HG03439 (cell line): ENCODE measurements at regions not wholly inside any gene's neighbourhood (a gene's known extent, or its start where the extent isn't known, plus 50 kb on each side); places are given as distances from the start of the nearest gene placed in this dataset.

Source experiments
- ATAC-seq: cut with Tn5 transposase; IDR thresholded peaks from one replicate; pipeline ENCODE4 v1.9.1; 2021; ENCODE audit warnings: mild to moderate bottlenecking, moderate library complexity; ENCODE audit not compliant: unreplicated experiment

DNA sequence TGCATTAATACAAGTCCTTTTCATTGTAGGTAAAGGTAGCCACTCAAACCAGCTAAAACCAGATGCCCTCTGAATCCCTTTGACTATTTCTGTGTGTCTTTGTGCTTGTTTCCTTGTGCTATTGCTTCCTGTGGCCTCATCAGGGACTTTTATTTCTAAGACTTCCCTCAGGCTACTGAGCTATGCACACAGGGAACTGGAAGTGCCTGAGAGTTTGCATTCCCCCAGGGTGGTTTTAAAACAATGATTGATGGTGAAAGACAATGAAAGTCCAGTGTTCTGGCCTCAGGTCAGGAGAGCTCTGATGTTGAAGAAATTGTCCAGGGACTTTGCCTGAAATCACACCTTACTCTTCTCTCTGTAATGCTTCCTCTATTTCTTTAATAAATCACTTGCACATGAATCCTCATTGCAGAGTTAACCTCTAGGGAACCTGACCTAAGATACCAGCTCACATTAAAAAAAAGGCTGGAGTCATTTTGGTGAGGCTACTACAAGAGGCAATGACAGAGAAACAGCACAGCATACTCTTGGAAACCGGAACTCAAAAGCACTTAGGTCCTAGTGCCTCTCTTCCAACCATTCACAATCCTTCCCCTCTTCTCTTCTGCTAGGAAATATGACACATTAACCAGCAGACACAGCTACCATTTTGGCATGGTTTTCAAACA is 158.1 kb upstream of the NREP start:
- no peak for ATAC-seq

DNA sequence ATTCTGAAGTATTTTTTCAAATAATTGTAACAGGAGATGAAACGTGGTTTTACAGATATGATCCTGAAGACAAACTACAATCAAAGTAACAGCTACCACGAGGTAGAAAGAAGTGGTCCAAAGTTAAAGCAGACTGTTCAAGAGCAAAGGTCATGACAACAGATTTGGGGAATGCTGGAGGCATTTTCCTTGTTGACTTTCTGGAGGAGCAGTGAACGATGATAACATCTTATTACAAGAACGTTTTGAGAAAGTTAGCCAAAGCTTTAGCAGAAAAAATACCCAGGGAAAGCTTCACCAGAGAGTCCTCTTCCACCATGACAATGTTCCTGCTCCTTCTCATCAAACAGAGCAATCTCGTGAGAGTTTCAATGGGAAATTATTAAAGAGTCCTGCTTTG is 145.4 kb upstream of the NREP start:
- ATAC-seq, result no peak

- ATAC-seq, result no peak
These were observed 144.3 kb upstream of the NREP start for GRCh38 chr5:111901296-111901695.

- no peak for ATAC-seq
These were observed 136.0 kb upstream of the NREP start for GRCh38 chr5:111892949-111893348.

DNA sequence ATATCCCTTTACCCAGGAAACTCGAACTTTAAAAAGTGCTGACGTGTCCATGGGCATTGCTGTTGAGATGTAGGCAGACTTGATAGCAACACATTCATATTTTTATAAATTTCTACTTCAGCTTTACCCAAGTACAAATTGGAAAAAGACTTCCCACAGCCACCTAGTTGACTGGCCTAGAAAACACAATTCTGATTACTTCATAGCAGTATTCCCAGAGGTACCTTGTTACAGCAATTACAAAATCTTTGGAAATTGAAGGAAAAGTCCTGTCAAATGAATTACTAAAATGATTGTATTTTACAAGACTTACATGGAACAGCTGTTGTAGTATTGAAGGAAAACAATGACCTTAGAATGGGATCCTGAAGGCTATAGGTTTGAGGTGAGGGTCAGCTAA is 130.7 kb upstream of the NREP start:
- ATAC-seq, result no peak

DNA sequence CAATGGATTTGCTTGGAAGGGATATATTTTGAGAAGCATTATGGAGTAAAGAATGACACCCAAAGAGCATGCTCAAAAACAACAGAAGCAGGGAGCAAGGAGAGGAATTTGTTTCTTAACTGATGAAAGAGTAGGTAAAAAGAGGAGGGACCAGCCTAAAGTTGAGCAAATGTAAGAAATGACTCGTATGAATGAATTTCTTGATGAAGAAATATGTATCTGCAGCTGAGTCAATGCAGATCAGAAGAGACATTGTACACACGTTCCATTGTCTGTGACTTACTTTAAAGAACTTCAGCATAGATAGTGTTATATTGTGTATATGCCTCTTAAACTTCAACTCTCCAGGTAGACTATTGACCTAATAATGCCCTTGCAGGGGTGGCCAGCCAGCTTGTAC is 112.7 kb upstream of the NREP start:
- no peak for ATAC-seq

- ATAC-seq, result no peak
These were observed 108.4 kb upstream of the NREP start for GRCh38 chr5:111865356-111865755.

DNA sequence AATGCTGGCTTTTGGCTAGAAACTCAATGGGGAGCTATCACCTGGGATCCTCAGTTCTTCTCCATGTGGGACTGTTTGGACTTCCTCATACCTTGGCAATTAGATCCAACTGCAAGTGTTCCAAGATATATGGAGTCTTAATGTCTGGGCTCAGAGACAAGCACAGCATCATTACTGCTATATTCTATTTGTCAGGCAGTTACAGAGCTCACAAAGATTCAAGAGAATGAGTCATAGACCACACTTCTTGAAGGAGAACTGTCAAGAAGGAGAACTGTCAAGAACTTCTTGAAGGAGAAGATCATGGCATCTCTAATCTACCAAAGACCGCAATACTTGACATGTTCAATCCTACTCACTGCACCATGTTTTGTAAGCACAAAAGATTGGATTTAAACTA is 106.8 kb upstream of the NREP start:
- ATAC-seq, result no peak

- ATAC-seq, result no peak
These were observed 102.7 kb upstream of the NREP start for GRCh38 chr5:111859533-111860270.

- no peak for ATAC-seq
These were observed 102.0 kb upstream of the NREP start for GRCh38 chr5:111859031-111859430.

DNA sequence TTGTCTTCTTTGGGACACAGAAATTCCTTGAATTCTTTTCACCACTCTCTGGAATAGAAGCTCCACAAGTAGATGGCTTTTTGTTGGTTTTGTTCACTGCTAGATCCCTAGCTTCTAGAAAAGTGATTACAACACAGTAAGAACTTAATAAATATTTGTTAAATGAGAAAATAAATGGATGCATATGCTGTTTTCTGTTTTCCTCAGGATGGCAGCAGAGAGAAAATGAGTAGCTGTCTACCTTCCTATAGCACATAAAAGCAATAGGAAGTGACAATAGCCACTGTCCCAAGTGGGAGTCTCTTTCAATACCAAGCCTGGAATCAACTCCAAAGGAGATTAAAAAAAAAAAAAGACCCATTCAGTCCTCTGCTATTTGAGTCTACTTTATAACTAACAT is 100.6 kb upstream of the NREP start:
- no peak for ATAC-seq

GRCh38 chr5:111856876-111857466 is 100.0 kb upstream of the NREP start:
- ATAC-seq, result no peak

GRCh38 chr5:111855356-111855755 is 98.4 kb upstream of the NREP start:
- ATAC-seq, result no peak

DNA sequence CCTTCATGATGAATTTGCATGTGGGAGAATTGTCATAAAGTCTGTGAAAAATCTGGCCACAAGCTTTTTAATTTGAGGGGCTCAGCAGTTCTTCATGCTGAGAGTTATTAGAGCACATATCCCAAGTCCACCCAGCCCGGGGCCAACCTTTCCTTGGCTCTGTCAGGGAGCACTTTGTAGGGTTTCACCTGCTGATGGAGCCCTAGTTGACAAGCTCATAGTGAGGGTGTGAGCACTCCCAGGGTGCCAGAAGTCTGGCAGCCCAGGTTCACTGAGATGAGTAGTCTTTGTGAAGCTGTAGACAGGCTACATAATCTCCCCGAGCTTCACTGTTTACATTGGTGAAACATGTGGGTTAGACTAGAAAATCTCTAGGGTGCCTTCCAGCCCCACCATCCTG is 97.2 kb upstream of the NREP start:
- no peak for ATAC-seq

GRCh38 chr5:111853748-111854147 is 96.8 kb upstream of the NREP start:
- no peak for ATAC-seq

GRCh38 chr5:111851631-111852548 is 94.9 kb upstream of the NREP start:
- ATAC-seq, result no peak

- no peak for ATAC-seq
These were observed 91.5 kb upstream of the NREP start for GRCh38 chr5:111848476-111848875.

DNA sequence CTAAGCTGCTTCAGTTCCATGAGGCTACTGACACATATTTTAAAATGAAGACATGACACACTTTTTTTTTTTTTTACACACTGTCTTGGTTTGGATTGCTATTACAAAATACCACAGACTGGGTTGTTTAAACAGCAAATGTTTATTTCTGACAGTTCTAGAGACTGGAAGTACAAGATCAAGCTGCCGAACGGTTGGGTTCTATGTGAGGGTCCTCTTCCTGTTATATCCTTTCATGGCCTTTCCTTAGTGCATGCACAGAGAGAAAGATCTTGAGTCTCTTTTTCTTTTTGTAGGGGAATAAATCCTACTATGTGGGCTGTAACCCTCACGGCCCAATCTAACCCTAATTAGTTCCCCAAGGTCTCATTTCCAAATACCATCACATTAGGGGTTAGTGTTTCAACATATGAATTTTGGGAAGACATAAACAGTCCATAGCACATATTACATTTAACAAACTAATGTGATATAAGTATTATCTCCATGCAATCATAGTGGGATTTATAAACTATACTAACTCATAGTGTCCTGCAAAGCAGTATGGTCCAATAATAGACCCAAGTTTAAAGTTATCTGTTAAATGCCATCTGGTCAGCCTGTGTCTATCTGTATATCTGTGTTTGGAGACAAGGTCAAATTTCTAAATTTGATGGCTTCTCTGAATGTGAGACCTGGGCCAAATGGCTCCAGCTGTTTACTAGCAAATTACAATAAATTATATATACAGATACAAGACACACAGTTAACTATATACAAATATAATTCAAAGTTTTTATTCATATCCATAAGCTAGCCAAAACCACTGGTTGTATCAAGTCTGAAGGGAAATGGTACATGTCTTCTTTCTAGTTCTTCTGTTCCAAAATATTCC is 90.3 kb upstream of the NREP start:
- no peak for ATAC-seq

DNA sequence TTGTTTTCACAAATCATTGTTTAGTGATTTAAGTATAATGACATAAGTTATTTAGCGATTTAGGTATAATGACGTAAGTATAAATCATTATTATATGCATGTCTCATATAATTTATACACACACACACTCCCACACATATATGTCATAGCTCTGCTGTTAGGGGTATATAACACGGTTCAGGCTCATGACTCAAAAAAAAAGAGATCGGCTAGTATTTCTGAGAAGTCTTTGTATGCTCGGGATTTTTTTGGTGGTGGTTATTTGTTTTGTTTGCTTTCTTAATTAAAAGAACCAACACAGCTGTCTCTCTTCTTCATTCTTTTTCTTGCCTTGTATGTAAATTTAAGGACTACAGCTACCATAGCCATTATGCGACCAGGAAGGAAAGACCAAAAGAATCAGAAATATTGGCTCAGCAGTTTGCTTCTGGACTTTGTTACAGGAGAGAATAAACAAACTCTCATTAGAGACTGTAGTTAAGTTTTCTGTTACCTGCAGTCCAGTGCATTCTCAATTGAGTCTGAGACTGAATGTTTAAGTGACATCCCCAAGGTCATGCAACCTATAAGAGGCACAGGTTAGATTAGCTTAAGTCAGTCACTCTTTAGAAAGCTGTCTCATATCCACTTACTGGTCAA is 83.2 kb upstream of the NREP start:
- no peak for ATAC-seq

DNA sequence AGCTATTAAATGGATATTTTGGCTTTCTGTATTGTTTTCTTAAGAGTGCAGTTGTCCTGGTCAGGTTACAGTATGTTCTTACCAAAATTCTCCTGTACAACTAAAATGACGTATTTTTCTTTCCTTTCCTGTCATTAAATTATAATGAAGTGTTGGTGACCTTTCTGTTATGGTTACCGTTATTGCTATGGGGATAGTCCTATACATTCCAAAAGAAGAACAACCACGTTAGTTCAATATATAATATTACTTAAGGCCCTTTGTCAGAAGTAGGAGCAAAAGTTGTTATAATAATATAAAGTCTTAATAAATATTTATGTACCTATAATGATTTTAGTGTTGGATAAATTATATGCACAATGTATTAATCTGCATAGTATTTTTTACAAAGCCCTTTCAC is 82.4 kb upstream of the NREP start:
- no peak for ATAC-seq
